Iris pigment epithelial cell (primary cell): ENCODE measurements at regions not wholly inside any gene's neighbourhood (a gene's known extent, or its start where the extent isn't known, plus 50 kb on each side); places are given as distances from the start of the nearest gene placed in this dataset.

ENCODE experiments used
- DNase-seq: peaks from one replicate; pipeline ENCODE4 v3.0.0-alpha.2; 2011; ENCODE audit warnings: low read depth

DNA sequence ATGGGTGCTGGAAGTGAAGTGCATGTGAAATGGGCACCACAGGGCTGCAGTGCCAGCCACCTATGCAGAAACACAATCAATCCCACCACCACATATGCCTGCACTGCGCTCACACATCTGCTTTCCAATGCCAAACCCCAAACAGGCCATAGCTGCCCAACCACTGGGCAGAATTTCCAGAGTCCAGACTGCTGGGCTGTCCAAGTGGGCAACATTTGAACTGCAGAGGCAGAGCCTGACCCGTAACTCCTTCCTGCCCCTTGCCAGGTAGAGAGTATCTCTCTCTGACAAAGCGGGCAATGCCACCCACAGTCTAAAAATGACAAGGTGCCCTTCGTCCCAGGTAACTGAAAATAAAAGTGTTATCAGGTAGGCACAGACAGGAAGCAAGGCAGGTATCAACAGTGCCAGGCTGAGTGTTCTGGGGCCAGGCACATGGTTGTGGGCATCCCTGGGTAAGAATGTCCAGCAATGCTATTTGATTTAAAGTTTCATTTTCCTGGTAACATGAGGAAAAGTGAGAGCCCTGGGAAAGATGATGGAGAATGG, 79.5 kb downstream of the FOXA2 start:
- DNase-seq, result no peak

DNA sequence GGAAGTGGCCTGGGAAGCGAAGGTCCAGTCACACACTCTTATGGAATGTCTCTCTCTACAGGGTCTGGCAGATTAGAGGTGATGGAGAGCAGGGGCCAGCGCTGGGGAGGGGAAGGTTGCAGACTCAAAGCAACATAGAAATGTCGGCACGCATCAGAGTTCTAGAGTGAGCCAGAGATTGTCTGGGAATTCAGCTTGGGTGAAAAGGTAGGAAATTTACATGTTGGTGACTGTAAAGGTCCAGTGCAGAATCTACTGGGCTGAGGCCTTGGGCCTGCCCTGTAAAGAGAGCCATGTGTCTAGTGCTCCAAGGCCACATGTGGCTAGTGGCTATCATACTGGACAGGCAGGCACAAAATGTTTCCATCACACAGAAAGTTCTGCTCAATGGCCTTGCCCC, 80.8 kb downstream of the FOXA2 start:
- DNase-seq, result no peak

DNA sequence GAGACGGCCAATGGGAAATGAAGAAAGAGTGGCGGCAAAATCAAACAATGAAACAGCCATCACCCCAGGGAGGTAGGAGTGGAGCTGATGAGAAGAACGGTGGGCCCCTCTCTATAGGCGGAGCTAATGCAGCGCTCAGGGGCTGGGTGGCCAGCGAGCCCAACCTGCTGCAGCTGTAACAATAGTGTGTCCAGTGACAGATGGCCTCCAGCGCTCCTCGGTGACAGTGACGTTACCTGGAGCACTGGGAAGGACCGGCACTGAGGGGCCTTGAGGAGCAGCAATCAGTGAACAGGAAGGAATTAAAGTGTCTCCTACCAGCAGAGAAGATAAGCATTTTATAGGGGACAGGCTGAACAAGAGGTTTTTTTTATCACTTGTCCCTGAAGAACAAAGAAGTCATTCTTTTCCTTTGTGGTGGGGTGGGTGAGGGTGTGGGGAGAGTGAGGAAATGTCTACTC, 81.6 kb downstream of the FOXA2 start:
- DNase-seq, result no peak

DNA sequence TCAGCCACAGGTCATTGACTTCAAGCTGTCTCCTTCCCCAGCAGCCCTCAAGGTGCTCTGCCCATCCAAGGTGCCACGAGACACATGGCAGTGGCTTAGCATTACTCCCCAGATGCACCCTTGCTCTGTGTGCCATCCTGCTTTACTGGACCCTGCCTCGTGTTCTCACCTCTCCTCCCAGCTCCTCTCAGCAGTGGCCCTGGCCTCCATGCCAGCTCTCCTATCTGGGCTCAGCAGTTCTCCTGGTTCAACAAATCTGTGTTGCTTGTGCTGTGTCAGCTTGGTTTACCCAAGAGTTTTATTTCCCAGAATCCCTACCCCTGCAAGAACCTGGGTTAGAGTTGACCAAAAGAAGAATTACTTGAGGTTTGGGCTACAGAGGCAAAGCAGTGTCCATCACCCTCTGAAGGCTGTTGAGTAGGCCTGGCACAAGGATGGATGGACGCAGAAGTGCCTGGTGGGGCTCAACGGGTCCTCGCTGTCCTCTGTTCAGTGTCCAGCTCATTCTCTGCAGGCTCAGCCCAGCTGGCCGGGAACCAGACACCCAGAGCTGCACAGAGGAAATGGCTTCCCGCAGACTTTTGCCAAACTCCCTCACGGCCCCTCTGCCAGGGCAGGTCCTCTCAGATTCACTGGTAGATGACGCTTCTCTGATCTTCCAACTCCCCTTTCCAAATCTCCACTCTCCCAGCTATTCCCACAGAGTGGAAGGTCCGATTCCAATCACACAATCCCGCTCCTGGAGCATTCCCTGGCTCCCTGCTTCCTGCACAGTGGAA, 82.6 kb downstream of the FOXA2 start:
- DNase-seq, result no peak

DNA sequence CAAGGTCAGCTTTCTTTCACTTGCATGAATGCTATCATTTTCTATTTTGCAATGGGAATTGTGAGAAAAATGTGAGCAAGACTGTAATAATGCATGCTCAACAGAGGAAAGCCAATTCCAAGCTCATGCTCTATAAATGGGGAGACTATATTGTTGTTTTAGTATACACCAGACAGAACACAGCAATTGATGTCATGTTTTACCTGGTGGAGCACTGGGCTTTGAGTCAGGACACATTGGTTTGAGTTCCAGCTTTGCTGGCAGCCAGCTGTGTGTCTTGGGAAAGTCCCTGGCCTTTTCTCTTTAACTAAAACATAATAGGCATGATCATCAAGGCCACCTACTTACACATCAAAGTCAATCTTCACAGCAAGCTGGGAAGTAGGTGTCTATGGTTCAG, 83.3 kb downstream of the FOXA2 start:
- DNase-seq, result no peak

DNA sequence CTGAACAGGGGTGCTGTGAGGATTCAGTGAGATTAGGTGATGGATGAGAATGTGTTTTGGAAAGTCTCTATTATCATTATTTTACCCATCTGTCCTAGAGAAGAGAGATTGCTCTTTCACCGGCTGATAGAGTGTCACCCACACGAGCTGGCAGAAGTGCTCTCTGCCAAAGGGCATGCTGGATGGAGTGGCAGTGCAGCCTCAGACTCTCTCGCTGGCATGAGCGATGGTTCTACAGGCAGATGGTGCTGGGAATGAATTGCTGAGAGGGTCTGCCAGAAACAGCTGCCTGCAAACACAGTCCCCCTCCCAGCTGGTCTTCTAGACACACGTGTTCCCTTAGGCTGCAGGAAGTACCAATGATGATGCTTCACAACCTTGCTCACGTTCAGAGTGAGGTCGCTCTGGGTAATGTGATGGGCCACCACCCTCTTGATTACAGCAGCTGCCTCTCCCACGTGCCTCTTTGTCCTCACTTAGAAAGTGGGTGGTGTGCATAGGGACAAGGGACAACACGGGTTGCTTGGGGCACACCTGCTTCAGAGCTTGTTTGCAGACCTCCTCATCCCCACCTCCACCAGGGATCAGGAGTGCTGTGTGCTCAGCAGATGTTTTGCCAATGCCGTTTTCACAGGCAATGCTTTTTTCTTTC, 84.7 kb downstream of the FOXA2 start:
- no peak for DNase-seq

DNA sequence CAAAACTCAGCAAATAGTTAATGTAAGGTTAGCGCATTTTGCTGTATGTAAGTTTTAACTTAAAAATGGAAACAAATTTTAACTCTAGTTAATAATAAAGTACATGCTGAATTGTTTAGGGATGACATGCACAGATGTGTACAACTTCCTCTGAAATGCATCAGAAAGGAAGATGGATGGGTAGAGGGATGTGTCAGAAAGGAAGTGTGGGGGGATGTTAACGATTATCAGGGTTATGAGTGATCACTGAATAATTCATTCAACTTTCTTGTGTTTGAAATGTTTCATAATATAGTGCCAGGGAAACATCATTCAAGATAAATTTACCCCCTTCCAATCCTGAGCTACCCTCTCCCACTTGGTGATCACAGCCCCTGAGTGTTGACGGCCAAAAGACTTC, 87.6 kb downstream of the FOXA2 start:
- no peak for DNase-seq

DNA sequence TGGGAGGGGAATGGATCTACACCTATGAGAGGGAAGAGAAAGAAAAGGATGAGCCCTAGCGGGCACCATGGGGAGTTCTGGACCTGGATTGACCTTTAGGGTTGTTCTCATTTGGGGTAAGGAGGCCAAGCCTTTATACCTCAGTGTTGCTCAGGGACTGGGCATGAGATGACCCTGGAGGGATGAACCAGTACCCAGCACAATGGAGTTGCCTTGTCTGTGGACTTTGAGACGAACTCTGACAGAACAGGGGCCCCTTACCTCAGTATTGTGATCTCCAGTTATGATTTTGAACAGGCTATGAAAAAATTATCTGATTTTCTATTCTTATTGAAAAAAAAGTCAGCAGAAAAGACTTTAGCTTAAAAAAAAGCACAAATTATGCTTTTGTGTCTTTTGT, 88.6 kb downstream of the FOXA2 start:
- DNase-seq, result no peak

DNA sequence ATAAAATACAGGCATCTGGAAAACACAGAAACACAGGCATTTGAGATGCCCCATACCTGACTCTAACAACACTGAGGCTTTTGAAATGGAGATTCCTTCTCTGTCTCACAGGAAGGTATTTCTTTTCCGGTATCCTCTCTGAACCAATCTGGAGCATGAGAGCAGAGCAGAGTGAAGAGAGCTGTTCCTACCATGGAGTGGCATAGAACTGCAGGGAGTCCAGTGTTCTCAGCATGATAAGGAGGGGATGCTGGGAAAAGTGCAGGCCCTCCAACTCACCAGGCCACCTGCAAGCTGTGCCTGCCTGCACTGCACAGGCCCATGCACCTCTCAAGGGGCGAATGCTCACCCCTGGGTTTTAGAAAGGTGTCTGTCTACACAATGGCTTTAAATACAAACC, 89.2 kb downstream of the FOXA2 start:
- no peak for DNase-seq

DNA sequence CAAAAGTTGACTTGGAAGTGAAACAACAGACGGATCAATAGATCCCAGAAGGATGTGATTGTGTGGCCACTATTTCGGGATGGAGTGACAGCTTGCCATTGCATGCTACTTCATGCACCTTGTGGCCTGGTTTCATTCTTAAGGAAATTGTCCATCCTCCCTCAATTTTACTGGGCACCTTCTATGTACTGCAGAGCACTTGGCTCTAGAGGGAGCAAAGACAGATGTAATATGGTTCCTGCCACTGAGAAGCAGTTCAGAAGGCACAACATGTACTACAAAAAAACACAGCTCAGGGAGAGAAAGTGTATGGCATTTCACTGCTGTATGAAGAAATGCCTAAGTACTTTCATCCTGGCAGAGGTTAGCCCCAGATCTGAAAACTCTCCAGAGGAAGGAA, 91.9 kb downstream of the FOXA2 start:
- DNase-seq, result no peak

DNA sequence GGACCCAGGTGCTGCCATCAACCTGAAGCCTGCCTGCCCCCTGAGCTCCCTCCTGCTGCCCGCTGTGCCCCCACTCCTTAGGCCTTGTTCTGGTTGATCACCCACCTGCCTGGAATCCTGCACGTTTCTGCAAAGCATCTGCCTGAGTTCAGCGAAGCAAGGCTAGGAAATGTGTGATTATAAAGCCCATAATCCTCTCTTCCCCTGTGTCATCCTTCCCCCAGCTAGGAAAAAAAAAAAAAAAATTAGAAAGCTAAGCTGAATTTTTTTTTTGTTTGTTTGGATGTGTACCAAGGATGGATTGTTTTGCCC, 93.2 kb downstream of the FOXA2 start:
- DNase-seq, result no peak

DNA sequence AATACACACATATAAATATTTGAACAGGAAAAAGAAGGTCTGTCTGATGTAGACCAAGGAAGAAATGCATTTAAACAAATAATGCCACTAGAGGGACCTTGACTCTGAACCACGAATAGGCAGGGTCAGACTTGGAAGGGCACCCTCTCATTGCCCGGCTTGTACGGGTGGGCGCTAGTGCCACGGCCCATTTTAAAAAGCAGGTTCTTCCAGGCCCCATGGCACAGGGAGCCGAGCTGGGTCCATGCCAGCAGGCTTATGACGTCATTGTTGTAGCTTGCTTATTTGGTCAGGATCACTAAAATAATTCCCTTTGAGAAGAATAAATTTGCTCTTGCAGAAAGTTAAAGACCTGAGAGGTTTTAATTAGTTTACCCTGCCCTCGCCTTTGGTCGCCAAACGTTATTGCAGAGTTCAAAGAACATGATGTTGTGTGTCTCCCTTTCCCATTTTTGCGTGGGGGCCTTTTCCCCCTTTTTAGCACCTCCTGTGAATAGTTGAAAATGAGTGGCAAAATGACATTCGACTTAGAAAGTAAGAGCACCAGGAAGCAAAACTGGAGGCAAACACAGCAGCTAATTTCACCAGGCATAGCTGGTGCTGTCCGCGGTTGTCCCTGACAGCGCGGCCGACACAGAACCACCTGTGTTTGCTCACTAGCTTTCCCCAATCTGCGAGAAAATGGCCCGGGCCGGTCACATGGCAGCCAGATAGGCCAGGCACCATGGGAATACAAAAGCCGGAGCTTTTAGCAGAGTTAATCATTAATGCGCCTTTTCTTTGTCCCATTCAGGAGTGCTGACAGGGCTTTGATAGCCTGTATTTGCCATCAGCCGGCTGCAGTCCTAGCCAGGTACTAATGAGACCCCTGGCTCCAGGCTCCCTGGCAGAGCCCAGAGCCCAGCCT, 93.8 kb downstream of the FOXA2 start:
- DNase-seq, result no peak

DNA sequence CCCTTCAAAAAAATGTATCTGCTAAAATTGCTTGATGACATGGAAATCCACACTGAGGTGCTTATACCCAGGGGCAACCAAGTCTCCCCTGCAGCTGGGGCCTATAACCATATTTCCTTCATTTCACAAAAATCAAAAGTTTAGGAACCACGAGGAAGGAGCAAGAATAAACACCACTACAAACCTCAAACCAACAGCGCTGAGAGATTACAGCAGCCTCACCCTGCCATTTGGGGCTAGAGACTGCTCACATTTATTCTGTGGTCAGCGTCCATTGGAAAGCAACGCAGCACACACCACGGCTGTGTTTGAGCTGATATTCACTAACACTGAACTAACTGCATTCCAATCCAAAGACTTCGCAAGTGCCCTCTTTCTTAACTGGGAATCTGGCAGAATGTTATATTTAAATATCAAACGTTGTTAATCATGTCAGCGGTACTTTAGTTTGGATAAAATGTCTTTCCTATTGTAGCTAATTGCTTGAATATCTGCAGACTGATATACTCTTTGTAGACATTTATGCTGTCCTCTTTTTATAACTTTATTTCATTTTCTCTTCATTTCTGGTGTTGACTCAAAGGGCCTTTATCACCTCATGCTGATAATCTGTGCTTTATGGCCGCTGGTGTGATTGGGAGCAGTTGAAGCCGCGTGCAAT, 94.6 kb downstream of the FOXA2 start:
- DNase-seq, result no peak

DNA sequence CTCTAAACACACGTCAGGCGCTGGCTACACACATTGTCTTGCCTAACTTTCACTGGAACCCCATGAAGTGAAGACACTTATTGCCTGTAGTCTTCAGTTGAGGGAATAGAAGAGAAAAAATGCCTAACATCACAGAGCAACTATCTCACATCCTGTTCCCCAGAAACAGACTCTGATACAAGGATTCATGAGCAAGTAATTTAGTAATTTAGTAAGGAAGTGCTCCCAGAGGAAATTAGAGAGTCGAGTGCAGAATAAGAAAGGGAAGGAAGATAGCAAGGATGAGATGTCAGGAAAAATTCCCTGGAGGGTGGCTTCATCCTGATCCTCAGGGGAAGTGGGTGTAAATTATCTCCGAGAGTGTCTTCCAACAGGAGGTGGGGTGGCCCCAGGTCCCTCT, 104.0 kb downstream of the FOXA2 start:
- DNase-seq, result no peak

DNA sequence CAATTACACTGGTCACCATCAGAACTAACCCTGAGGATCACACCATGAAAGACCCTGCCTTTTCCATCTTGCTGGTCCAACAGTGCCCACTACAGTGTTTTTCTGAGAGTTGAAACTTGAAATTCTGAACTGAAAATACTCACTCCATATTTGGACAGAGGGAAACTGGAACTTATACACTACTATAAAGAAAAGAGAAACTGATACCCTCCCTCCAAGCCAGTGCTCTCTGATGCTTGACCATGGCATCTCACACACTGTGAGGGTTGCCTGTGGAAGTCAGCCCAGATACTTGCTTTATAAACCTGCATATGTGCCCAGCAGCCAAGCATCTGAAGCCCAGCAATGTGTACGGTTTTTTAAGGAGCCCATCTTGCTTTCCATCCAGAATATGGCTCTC, 108.7 kb downstream of the FOXA2 start:
- no peak for DNase-seq

DNA sequence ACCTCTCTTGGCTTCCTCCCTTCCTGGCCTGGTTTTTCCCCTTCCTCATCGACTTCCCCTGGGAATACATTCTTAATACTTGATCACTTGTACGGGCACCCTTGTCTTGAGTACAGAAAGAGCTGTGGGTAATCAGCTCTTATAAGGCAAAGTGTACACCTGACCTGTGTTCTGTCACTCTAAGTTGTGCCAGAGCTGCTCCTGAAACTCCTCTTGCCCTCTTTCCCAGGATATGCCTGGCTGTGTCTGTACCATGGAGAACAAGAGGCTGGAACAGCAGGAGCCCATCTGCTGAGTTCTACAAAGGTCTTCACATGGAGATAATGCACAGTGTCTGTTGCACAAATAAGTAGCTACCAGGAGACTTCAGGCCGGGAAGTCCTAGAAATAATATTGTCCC, 110.1 kb downstream of the FOXA2 start:
- DNase-seq, result no peak

DNA sequence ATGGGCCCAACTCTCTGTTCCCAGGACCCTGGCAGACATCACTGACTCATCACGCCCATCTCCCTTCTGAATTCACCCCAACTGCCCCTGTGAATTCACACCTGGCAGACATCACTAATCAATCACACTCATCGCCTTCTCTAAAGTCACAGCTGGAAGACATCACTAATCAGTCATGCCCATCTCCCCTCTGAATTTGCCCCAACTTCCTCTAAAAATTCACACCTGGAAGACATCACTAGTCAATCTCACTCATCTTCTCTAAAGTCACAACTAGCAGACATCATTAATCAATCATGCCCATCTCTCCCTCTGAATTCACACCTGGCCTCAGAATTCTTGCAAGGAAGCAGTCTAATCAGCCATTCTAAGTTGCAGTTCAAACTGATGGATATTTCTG, 111.1 kb downstream of the FOXA2 start:
- DNase-seq, result no peak

DNA sequence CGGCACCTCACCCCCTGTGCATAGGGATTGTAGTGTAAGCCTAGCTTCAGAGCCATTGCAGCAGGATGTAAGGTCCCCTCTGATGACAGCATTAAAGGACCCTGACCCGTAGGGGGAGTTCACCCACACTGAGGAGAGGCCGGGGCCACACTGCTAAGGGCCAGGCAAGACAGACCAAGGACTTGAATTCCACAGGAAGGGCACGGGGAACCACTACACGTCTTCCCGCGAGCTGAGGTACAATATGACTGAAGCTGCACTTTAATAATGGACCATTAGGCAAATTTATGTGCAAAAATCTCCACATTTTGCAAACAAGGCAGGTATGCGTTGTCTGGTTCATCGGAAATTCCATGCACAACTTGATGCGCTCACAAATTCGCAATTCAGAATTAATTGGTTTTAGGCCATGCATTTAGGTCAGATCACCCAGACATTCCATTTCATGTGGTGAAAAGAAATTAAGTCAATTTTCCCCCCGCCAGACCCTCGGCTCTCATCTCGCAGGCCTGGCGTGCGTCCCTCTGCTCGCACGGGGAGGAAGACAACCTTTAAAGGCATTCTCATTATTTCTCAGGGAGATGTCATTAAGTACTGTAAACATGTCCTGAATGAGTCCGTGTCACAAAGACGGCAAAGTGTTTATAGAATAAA, 111.8 kb downstream of the FOXA2 start:
- DNase-seq, result no peak

DNA sequence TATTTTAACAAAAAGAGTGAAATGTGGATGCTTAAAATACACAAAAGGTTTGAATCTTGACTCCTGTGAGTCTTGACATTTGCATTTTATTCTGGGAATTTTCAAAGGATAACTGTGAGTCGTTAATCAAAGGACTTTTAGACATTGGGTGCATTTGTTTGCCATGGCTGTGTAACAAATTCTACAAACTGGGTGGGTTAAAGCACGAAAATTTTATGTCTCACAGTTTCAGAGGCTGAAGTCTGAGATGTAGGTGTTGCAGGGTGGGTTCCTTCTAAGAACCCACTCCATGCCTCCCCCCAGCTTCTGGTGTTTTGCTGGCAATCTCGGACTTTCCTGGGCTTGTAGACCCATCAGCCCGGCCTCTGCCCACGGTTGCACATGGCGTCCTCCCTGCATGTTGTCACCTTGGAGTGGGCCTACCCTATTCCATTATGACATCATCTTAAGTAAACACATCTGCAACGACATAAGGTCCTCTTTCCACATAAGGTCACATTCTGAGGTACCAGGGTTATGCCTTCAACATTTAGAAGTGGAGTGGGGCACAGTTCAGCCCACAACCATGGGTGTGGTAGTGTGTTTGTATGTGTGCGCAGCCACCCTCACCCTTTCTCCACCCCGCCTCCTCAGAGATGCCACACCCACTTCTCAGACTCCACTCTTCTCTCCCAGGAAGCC, 113.1 kb downstream of the FOXA2 start:
- DNase-seq, result no peak

DNA sequence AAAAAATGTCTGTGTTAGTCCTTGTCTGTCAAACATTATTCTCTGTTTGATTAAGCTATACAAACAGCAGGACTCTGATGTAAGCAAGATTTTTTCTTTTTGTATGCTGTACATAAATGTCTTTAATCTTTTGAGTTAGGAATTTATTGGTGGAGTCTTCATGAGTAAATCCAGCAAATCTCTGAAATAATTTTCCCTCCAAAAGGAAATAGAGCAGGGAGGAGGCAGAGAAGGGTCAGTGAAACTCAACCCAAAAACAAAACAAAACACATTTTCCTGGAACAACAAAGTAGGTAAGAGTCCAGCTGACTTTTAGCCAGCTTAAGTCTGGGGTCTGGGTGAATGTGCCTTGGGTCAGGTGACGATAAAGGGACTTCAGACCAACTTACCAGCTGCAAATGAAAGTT, 113.7 kb downstream of the FOXA2 start:
- DNase-seq, result no peak
